ENCODE measurements at regions not wholly inside any gene's neighbourhood (a gene's known extent, or its start where the extent isn't known, plus 50 kb on each side); places are given as distances from the start of the nearest gene placed in this dataset.

GRCh38 chr6:140281236-140281635, 906.8 kb upstream of the CITED2 start:
- DNase-seq (ENCODE audit: low spot score) (no peak), ATAC-seq (ENCODE audit: low FRiP score) (no peak)
- TF ChIP-seq CTCF (IDR thresholded peaks at IDR 0.05) = no peak

GRCh38 chr6:140276719-140277118, 902.3 kb upstream of the CITED2 start:
- ATAC-seq (ENCODE audit: low FRiP score) = no peak
- DNase-seq (ENCODE audit: low spot score) = no peak
- TF ChIP-seq CTCF (IDR thresholded peaks at IDR 0.05) = no peak

GRCh38 chr6:140276133-140276532, 901.7 kb upstream of the CITED2 start:
- ATAC-seq (ENCODE audit: low FRiP score) (no peak), DNase-seq (ENCODE audit: low spot score) (no peak)
- no peak for TF ChIP-seq CTCF (IDR thresholded peaks at IDR 0.05)

- no peak for TF ChIP-seq CTCF (IDR thresholded peaks at IDR 0.05)
- DNase-seq (ENCODE audit: low spot score) = no peak
- ATAC-seq (ENCODE audit: low FRiP score) = no peak
Observed at GRCh38 chr6:140275725-140276124, 901.3 kb upstream of the CITED2 start.

- ATAC-seq (ENCODE audit: low FRiP score) = no peak
- no peak for DNase-seq (ENCODE audit: low spot score)
- no peak for TF ChIP-seq CTCF (IDR thresholded peaks at IDR 0.05)
Observed at GRCh38 chr6:140274548-140274947, 900.1 kb upstream of the CITED2 start.

- TF ChIP-seq CTCF (IDR thresholded peaks at IDR 0.05) = no peak
- DNase-seq (ENCODE audit: low spot score) (no peak), ATAC-seq (ENCODE audit: low FRiP score) (no peak)
Observed at GRCh38 chr6:140271759-140272377, 897.4 kb upstream of the CITED2 start.

GRCh38 chr6:140269591-140270165, 895.2 kb upstream of the CITED2 start:
- ATAC-seq (ENCODE audit: low FRiP score) (no peak), DNase-seq (ENCODE audit: low spot score) (no peak)
- TF ChIP-seq CTCF (IDR thresholded peaks at IDR 0.05) = no peak
